ENCODE measurements at regions not wholly inside any gene's neighbourhood (a gene's known extent, or its start where the extent isn't known, plus 50 kb on each side); places are given as distances from the start of the nearest gene placed in this dataset.

GRCh38 chr5:67813877-67814539 is 401.5 kb upstream of the PIK3R1 start:
- TF ChIP-seq REST (IDR thresholded peaks at IDR 0.05; ENCODE audit: insufficient read depth in 1 of 2, low read depth in 2 of 2, low read length in 2 of 2) (no peak), SIN3A (IDR thresholded peaks at IDR 0.05; ENCODE audit: borderline replicate concordance, insufficient read depth, low read length) (no peak), POLR2AphosphoS5 (IDR thresholded peaks at IDR 0.05; ENCODE audit: low read depth, low read length) (no peak), FOXP2 (optimal IDR thresholded peaks at IDR 0.05; ENCODE audit: borderline replicate concordance, extremely low read depth, extremely low read length, insufficient read depth) (no peak), TAF1 (IDR thresholded peaks at IDR 0.05; ENCODE audit: borderline replicate concordance, insufficient read depth, low read length) (no peak)

- no peak for TF ChIP-seq TAF1 (IDR thresholded peaks at IDR 0.05; ENCODE audit: borderline replicate concordance, insufficient read depth, low read length)
- TF ChIP-seq FOXP2 (optimal IDR thresholded peaks at IDR 0.05; ENCODE audit: borderline replicate concordance, extremely low read depth, extremely low read length, insufficient read depth), result no peak
- TF ChIP-seq SIN3A (IDR thresholded peaks at IDR 0.05; ENCODE audit: borderline replicate concordance, insufficient read depth, low read length), result no peak
- TF ChIP-seq REST (IDR thresholded peaks at IDR 0.05; ENCODE audit: insufficient read depth in 1 of 2, low read depth in 2 of 2, low read length in 2 of 2), result no peak
- no peak for TF ChIP-seq POLR2AphosphoS5 (IDR thresholded peaks at IDR 0.05; ENCODE audit: low read depth, low read length)
Measured at GRCh38 chr5:67809589-67809988, 406.0 kb upstream of the PIK3R1 start.

GRCh38 chr5:67808340-67808739 is 407.2 kb upstream of the PIK3R1 start:
- TF ChIP-seq FOXP2 (optimal IDR thresholded peaks at IDR 0.05; ENCODE audit: borderline replicate concordance, extremely low read depth, extremely low read length, insufficient read depth) (no peak), REST (IDR thresholded peaks at IDR 0.05; ENCODE audit: insufficient read depth in 1 of 2, low read depth in 2 of 2, low read length in 2 of 2) (no peak), SIN3A (IDR thresholded peaks at IDR 0.05; ENCODE audit: borderline replicate concordance, insufficient read depth, low read length) (no peak), POLR2AphosphoS5 (IDR thresholded peaks at IDR 0.05; ENCODE audit: low read depth, low read length) (no peak), TAF1 (IDR thresholded peaks at IDR 0.05; ENCODE audit: borderline replicate concordance, insufficient read depth, low read length) (no peak)

GRCh38 chr5:67807439-67807888 is 408.1 kb upstream of the PIK3R1 start:
- no peak for TF ChIP-seq REST (IDR thresholded peaks at IDR 0.05; ENCODE audit: insufficient read depth in 1 of 2, low read depth in 2 of 2, low read length in 2 of 2)
- no peak for TF ChIP-seq TAF1 (IDR thresholded peaks at IDR 0.05; ENCODE audit: borderline replicate concordance, insufficient read depth, low read length)
- no peak for TF ChIP-seq POLR2AphosphoS5 (IDR thresholded peaks at IDR 0.05; ENCODE audit: low read depth, low read length)
- TF ChIP-seq SIN3A (IDR thresholded peaks at IDR 0.05; ENCODE audit: borderline replicate concordance, insufficient read depth, low read length), result no peak
- TF ChIP-seq FOXP2 (optimal IDR thresholded peaks at IDR 0.05; ENCODE audit: borderline replicate concordance, extremely low read depth, extremely low read length, insufficient read depth), result no peak

All from PFSK-1 (cell line).